ENCODE measurements at regions not wholly inside any gene's neighbourhood (a gene's known extent, or its start where the extent isn't known, plus 50 kb on each side); places are given as distances from the start of the nearest gene placed in this dataset.

GRCh38 chr6:12494161-12494560 is 204.0 kb downstream of the EDN1 start:
- DNase-seq: no peak
- Mint-ChIP-seq H3K27me3 (ENCODE audit: insufficient read depth) (no peaks in the 10 kb centered on the region), H3K36me3 (ENCODE audit: low read depth) (peaks cover 6% of the 10 kb centered on the region; the same call in 1 of the 2 replicates), H3K9me3 (no peaks in the 10 kb centered on the region; the same call in 1 of the 2 replicates), H3K27ac (no peak overlapping the region), H3K4me1 (ENCODE audit: low read depth) (peaks cover 45% of the 10 kb centered on the region), H3K4me3 (no peak overlapping the region)
- TF ChIP-seq CTCF (IDR thresholded peaks at IDR 0.05): no peak

GRCh38 chr6:12501990-12502389 is 211.8 kb downstream of the EDN1 start:
- no peak for DNase-seq
- peaks cover 11% of the 10 kb centered on the region; the same call in 1 of the 2 replicates for H3K36me3 Mint-ChIP-seq (ENCODE audit: low read depth)
- H3K4me1 Mint-ChIP-seq (ENCODE audit: low read depth): 0 out of 2 replicates have a peak, but pooled peaks cover 8% of the 10 kb centered on the region
- TF ChIP-seq CTCF (IDR thresholded peaks at IDR 0.05): no peak
- H3K27ac Mint-ChIP-seq: no peak overlapping the region
- no peaks in the 10 kb centered on the region; the same call in 1 of the 2 replicates for H3K27me3 Mint-ChIP-seq (ENCODE audit: insufficient read depth)
- H3K4me3 Mint-ChIP-seq: no peak overlapping the region
- no peaks in the 10 kb centered on the region; the same call in 1 of the 2 replicates for H3K9me3 Mint-ChIP-seq

GRCh38 chr6:12504325-12504966 is 212.1 kb upstream of the PHACTR1 start:
- H3K27me3 Mint-ChIP-seq (ENCODE audit: insufficient read depth): no peaks in the 10 kb centered on the region; the same call in 1 of the 2 replicates
- no peak overlapping the region for H3K4me3 Mint-ChIP-seq

GRCh38 chr6:12505486-12505885 is 211.1 kb upstream of the PHACTR1 start:
- H3K4me3 Mint-ChIP-seq: no peak overlapping the region
- H3K36me3 Mint-ChIP-seq (ENCODE audit: low read depth): no peaks in the 10 kb centered on the region
- H3K27me3 Mint-ChIP-seq (ENCODE audit: insufficient read depth): no peaks in the 10 kb centered on the region; the same call in 1 of the 2 replicates
- H3K9me3 Mint-ChIP-seq: no peaks in the 10 kb centered on the region
- DNase-seq: no peak
- H3K4me1 Mint-ChIP-seq (ENCODE audit: low read depth): no peaks in the 10 kb centered on the region
- TF ChIP-seq CTCF (IDR thresholded peaks at IDR 0.05): no peak
- H3K27ac Mint-ChIP-seq: no peak overlapping the region

More at GRCh38 chr6:12504325-12504966, 212.1 kb upstream of the PHACTR1 start:
- DNase-seq: peak; percentile 34
- peak; percentile 80 for TF ChIP-seq CTCF (IDR thresholded peaks at IDR 0.05)
- Mint-ChIP-seq H3K4me1 (ENCODE audit: low read depth) (no peaks in the 10 kb centered on the region), H3K27ac (no peak overlapping the region), H3K36me3 (ENCODE audit: low read depth) (peaks cover 2% of the 10 kb centered on the region; the same call in 1 of the 2 replicates), H3K9me3 (no peaks in the 10 kb centered on the region; the same call in 1 of the 2 replicates)

GRCh38 chr6:12506159-12506558 is 210.4 kb upstream of the PHACTR1 start:
- no peak for TF ChIP-seq CTCF (IDR thresholded peaks at IDR 0.05)
- Mint-ChIP-seq H3K36me3 (ENCODE audit: low read depth) (no peaks in the 10 kb centered on the region), H3K9me3 (no peaks in the 10 kb centered on the region), H3K27me3 (ENCODE audit: insufficient read depth) (no peaks in the 10 kb centered on the region; the same call in 1 of the 2 replicates), H3K4me3 (no peak overlapping the region), H3K27ac (no peak overlapping the region), H3K4me1 (ENCODE audit: low read depth) (no peaks in the 10 kb centered on the region)
- no peak for DNase-seq

Measured in HFFc6 (cell line).